Activated T-cell treated with anti-CD3 and anti-CD28 coated beads for 1 hour (primary cell): ENCODE measurements at regions not wholly inside any gene's neighbourhood (a gene's known extent, or its start where the extent isn't known, plus 50 kb on each side); places are given as distances from the start of the nearest gene placed in this dataset.

Experiments
- DNase-seq: peaks from one replicate; pipeline ENCODE4 v3.0.0-alpha.2; 2020; ENCODE audit warnings: low read depth

DNA sequence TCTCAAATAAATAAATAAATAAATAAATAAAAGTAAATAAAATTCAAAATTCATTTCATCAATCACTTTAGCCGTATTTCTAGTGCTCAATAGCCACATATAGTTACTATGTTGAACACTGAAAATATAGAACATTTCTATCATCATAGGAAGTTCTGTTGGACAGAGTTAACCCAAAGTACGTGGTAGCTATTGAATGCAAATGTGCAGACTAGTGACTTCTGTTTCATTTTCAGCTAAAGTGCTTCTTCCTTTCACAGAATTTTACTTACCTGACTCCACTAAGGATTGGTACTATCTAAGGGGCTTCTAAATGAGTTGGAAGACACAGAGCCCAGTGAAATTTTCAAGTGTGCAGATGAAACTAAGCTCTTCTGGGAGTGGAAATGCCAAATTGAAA lies 1208.3 kb downstream of the MAT2B start:
- no peak for DNase-seq

DNA sequence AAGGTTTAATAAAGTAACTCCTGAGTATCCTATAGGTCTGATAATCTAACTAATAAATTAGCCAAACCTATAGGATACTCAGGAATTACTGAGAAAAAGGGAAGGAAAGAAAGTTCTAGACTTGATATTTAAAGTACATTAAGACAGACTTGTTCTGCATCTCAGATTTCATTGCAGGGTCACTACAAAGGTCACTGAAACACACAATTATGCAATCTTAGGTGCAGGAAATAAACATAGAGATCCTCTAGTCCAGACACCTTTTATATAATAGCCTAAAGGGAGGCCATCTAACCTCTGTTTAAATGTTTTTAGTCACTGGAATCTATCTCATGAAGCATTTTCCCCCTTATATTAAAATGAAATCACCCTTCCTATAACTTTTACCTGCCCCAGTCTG lies 1215.7 kb downstream of the MAT2B start:
- DNase-seq = no peak

DNA sequence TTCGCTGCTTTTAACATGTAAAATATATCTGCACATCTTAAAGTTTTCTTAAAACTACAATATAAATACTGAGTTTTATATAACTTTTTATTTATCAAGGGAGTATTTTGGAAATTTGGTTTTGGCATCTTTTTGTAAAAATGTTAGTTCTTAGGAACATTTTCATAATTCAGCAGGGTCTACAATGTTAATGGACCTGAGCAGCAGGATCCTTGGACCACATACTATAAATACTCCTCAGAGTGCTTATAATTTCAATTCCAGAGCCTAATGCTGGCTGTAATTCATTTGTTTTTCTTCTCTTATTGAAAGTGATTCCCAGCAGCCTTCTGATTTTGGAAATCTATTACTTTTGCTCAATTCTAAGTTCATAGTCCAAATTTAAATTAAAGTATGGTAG lies 1216.2 kb downstream of the MAT2B start:
- no peak for DNase-seq

DNA sequence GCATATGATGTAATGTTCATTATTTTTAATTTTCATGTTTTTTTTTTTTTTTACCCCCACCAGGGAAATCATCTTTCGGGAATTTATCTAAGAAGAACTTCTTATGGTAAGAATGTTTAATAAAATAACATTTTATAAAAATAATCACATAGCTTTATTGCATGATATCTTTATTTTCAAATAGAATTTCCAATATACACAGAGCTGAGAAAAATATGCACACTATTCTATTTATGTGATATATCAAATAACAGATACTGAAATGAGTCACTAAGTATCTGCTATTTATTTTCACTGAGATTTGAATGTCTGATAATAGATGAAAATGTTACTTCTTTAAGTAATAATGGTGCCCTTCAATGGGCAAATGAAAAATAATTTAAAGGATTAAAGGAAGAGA lies 1217.3 kb downstream of the MAT2B start:
- no peak for DNase-seq

DNA sequence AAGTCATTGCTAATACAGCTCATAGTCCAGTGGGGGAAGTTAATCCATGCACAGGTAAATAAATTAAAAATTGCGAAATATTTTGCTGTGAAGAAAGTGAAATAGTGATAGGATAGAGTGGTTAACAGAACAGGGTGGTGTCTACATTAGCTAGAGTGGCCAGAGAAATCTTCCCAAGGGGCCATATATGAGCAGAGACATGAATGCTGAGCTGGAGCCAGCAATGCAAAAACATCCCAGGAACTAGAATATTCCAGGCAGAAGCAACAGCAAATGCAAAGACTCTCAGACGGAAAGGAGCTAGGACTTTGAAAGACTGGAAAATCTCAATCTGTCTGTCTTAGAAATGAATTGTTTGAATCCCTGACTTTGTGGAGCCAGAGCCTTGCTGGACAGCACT lies 1221.6 kb downstream of the MAT2B start:
- no peak for DNase-seq

DNA sequence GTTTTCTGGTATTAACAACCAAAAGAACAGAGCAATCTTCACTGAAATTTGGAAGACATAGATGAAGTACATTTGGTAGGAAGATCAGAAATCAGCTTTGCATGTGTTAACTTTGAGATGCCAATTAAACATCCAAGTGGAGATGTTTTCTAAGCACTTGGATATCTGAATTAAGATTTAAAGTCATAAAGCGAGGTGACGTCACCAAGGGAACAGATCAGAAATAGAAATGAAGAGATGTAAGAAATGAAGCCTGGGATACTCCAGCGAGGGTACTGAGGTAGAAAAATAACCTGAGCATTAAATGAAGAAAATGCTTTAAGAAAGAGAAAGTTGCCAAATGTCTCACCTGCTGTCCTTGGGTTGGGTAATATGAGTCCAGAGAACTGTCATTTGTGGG lies 1223.3 kb downstream of the MAT2B start:
- no peak for DNase-seq

DNA sequence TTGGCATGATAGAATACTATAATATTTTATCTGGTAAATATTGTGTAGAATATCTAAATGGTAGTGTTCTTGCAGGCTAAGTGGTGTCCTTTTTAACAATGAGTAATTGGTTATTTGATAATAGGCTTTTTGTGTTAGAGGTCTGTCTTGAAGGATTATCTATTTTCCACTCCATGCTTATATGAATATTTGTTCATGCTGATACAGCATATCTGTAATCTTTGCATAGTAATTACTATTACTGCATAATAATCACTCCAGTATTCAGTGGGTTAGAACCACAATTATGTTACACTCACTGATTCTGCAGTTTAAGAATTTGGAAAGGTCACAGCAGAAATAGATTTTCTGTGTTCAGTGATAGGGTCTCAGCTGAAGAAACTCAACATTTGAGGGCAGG lies 1229.9 kb downstream of the MAT2B start:
- no peak for DNase-seq

DNA sequence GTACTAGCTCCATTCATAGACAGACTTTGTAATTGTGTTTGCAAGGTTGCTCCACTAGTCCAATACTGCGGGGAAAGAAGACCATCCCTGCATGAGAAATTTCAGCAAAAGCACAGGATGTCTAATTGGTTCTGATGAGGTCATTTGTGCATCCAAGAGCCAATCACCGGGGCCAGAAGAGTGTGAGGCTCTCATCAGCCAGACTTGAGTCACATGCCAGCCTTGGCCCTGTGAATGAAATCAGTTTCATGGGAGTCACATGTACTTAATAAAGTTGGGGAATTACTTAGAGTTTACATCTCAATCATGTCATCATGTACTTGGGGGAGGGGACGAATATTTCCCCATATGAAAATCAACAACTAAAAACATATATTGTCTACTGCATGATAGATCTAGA lies 1236.0 kb downstream of the MAT2B start:
- no peak for DNase-seq

DNA sequence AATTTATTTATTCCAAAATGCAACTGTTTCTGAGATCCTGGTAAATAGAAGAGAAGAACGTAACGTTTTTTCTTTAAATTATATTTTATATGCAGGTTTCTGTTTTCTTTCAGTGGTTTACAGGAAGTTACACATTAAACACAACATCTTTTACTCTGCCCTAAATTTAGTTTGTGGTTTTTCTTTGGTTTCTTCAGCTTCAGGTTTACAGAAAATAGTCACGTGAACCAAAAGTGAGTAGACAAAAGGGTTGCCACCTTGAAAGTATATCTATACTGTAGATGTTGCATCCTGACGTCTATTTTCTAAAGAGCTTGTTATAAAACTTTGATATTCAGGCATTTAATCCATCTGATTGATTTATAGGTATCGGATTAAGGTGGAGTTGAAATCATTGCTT lies 1236.6 kb downstream of the MAT2B start:
- DNase-seq = no peak

DNA sequence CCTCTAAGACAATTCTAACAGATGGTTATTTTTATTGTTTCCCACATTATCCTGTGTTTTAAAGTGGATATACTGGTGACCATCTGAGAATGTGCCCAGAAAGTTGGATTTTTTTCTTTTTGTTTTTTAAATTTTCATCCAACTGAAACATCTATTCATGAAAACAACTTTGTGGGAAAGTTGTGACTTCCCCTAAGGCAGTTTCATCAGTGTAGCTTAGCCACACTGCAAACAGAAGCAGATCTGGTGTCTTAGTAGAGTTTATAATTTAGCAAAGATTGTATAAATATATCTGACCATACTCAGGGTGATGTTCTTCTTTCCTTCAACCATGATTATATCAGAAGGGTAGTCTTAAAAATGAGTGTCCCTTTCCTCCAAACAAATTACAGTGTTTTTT lies 1241.3 kb downstream of the MAT2B start:
- DNase-seq = no peak

DNA sequence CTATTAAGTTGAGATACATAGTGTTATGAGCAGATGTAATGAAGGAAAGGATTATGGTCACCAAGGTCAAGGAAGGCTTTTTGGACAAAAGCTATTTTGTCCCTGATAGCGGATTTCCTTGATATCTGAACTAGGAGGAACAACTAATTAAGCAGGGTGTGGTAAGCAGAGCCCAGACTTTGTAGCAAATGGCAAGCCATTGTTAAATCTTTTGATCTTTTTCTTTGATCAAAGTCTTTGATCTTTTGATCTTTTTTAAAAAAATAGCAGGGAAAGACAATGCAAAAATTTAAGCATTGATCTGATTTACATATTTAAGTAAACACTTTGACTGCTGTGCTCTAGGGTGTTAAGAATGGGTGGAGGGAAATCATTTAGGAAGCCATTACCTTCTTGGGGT lies 1242.0 kb downstream of the MAT2B start:
- DNase-seq = no peak

DNA sequence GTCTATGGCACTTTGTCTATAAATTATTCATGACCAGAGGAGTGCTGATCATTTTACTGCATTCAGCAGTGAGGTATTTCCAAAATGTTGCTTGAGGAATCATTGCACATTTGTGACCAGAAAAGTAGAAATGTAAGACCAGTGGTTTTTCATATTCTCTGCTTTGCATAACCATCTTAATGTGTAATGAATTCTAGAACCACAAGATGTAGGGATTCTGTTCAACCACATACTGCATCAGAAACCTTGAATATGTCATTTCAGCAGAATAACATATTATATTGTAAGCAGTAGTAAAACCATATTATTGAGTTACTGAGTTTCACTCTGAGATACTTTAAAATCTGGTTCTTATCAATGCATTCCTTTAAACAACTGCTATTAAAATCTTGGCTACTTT lies 1243.4 kb downstream of the MAT2B start:
- no peak for DNase-seq

DNA sequence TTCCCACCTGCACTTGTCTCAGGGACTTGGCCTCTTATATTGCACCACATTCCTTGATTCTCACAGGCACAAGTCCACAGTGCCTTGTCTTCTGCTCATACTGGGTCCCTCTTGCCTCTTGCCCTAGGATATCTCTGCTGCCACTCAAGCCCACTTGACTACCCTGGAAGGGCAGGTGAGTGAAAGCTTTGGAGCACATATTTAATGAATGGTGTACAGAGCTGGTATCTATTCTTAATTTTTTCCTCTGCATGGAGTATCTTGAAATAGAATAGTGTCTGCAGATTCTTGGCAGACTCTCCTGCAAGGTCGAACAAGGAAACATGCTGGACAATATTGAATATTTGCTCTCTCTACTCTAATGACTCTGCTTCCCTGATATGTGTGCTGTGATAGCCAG lies 1248.0 kb downstream of the MAT2B start:
- DNase-seq = no peak

DNA sequence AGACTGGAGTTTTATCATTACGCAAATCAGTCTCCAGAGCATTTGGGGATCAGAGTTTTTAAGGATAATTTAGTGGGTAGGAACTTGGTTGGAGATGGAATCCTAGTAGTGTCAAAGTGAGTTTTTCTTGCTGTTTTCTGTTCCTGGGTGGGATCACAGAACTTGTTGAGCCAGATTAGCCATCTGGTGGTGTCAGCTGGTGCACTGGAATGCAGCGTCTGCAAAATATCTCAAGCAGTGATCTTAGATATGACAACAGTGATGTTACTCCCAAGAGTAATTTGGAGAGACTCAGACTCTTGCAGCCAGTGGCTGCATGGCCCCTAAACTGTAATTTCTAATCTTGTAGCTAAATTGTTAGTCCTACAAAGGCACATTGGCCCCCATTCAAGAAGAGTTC lies 1257.8 kb downstream of the MAT2B start:
- no peak for DNase-seq

DNA sequence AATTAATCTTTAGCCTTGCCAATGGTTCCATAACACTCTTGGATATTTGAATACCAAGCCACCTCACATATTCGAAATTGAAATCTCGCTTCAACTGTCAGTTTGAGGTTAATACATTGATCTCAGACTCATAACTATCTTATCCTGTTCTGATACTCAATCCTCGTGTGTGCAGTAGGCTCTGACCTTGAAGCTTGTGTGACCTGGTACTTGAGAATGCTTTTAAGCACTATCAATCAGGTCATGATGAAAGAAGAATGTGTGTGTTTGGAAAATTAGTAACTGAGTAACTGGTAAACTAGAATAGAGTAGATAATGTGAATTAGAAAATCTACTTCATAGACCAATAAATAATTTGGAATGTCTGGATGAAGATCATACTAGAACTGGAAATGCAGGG lies 1266.7 kb downstream of the MAT2B start:
- DNase-seq = no peak

DNA sequence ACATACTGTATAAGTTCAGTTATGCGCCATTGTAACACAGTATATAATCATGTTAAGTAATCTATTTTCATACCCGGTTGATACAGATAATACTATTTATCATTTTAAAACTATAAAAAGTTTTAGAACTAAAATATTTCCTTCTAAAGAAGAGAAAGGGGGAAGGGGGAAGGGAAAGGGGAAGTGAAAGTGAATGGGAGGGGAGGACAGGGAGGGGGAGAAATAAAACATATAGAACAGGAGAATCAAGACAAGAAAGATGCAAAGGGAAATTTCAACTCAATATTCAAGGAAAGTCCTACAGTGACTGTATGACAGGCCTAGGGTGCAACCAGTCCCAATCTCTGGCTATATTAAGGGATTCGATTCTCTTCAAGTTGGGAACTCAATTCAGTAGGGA lies 1278.8 kb downstream of the MAT2B start:
- no peak for DNase-seq

DNA sequence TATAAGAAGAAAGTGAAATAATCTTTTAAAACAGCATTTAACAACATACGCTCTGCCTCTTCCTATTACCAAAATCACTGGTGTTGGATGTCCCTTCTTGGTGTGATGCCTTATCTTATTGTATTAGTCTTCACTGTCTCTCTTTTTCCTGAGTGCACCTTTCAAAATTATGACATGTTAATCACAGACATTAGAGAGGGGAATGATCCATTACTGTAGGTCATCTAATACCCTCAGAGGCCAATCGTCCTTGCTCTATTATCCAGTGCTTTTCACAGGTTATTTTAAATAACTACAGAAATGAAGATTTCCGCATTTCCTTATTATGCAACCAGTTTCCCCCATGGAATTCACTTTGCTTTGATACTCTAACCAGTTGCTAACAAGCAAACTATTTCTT lies 1292.7 kb downstream of the MAT2B start:
- DNase-seq = no peak

DNA sequence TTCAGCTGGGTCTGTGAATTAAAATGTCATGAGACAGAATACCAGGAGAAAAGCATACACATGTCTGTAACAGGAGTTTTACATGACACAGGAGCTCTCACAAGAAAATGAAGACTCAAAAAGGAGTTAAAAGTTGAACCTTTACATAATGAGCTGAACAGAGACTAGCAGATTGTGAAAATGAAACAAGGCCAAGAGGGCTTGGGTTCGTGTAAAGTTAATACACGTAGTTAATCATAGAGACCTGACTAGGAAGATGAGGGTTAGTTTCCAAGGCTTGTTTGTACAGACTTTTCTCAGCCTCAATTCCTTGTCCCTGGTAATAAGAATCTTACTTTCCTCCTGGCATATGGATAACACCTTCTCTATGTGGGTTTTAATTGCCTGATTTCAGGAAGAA lies 1294.0 kb downstream of the MAT2B start:
- DNase-seq = no peak

DNA sequence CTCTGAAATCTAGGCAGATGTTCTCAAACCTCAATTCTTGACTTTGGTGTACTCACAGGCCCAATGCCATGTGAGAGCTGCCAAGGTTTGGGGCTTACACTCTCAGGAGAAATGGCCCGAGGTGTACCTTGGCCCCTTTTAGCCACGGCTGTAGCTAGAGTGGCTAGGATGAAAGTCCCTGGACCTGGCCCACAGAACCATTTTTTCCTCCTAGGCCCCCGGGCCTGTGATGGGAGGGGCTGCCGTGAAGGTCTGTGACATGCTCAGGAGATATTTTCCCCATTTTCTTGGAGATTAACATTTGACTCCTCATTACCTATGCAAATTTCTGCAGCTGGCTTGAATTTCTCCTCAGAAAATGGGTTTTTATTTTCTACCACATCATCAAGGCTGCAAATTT lies 1296.5 kb downstream of the MAT2B start:
- DNase-seq = no peak

DNA sequence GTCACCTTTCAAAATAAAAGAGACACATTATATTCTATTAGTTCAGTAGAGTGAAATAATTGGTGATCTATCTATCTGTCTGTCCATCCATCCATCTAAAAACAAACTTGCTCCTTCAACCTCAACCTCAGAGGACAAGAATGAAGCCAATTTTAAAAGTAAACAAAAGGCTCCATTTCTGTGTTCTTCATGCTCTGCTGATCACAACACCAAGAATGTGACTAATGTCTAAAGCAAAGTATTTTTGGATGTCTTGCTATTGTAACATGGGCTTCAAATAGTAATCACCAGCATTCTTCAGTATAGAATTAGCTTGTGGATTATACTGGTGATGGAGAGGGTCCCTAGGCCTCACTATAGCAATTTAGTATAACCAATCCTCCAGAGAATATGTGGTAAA lies 1304.4 kb downstream of the MAT2B start:
- DNase-seq = no peak

DNA sequence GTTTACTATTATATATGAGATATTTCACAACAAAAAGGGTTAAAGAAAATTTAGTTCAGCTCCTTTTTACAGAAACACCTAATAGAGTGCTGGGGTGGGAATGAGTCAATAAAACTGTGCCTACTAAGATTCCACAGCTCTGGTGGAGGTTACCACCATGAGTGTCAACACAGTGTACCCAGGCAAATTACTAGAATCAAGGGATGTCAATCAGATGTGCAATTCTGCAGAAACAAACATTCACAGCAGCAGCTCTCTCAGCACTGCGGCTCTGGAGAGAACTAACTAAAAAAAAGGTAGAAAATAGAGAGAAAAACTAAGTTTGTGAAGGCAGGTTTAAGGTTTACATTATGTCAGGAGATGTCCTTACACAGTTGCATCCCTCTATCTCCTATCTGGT lies 1313.0 kb downstream of the MAT2B start:
- DNase-seq = no peak

DNA sequence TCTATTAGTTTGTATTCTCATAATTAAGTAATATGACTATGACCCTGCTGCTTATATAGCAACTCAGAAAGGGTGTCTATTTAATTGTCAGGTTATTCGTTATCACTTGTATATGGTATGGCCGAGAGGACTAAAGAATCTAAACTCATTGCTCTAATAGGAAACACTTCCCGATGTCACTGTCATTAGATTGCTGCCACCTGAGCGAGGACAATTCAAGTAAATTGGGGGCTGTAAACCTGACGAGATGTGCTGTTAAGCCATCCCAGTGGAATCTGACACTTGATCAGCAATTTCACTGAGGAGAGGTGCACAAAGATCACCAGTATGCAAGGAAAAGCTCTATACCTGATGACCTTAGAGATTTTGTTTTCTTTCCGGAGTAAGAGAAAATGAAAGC lies 1319.3 kb downstream of the MAT2B start:
- no peak for DNase-seq

DNA sequence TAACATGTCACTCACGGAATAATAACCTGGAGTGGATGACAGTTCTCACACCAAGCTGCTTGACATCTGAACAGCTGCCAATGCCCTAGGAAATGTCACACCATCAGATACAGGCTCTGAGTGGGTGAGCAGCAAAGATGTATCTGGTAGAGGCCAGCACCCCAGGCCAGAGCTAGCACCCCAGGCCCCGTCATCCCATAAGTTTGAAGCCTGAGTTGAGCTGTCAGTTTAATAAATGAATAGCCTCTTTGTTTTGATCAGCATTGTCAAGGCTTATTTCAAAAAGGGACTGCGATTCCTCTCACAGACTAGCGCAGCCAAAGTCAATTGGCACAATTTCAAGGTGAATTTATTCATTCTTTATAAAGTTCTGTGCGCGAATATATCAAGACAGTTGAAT lies 1327.1 kb downstream of the MAT2B start:
- no peak for DNase-seq

DNA sequence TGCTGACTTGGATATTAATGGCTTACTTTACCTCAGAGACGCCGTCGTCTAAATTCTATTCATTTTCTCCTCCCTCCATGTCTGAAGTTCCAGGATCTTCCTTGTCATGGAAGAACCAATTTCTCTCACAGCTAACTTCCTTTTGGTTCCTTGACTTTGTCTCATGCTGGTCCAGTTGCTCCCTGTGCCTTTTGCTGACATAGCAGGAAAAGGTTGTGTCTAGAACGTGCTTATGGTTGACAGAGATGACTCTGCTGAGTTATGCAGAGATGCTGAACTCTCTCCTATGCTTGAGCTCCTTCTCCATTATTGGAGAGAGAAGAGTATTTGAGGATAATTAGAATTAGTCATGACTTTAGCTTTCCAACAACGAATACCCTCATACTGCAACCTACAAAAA lies 1338.9 kb downstream of the MAT2B start:
- no peak for DNase-seq

DNA sequence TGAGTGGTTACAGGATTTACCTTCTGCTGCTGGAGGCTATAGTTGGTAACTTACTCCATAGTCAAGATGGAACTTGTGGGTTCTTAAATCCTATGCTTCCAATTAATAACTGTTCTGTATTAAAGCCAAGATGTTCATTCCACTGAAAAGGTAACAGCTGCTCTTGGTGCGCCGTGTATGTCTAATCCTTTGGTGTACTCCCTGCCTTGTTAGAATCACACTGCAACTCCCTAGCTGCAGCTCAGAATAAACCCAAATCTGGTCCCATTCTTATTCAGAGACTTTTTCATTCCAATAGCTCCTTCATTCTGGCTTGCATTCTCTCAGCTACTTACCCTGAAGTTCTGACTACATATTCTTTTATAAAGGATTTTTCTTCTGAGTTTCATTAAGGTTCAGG lies 1355.5 kb downstream of the MAT2B start:
- DNase-seq = no peak

DNA sequence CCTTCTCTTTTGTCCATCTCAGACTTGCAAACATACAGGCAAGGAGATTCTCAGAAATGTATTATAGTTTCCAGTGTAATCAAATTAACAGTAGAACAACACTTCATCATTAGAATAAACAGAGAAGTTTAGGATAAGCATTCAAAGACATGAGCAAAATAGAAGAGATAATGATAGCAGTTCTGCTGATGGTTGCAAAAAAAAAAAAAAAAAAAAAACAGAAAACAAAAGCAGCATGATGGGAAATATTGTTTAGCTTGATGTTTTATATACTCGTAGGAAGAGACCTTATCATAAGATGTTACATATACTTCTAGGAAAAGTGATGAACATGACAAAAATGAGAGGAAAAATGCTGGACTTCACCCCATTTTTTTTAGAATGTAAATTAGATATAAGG lies 1356.2 kb downstream of the MAT2B start:
- no peak for DNase-seq
